ENCODE measurements at regions not wholly inside any gene's neighbourhood (a gene's known extent, or its start where the extent isn't known, plus 50 kb on each side); places are given as distances from the start of the nearest gene placed in this dataset.

DNA sequence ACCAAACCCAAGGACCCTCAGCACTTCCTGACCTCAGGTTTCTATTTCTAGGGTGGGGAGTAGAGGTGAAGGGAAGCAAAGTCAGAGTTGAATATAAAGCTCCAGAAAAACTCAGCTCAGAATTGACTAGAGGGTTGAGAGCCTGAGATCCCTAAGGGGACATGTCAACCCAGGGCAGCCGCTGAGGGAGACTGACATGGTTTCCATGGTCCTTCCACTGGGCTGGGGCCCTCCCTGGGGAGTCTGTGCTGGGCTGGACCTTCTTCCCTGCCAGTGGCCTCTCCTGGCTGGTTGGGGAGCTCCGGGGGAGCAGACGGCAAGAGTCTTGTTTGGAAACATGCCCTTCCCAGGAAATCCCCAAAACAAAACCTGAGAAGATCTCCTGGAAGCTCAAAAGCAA lies 121.3 kb downstream of the METRNL start:
- Histone ChIP-seq H3K36me3 (ENCODE audit: insufficient read depth, low read length) (no peaks in the 10 kb centered on the region; the same call in 1 of the 2 replicates), H4K20me1 (ENCODE audit: insufficient read depth, low read length) (no peaks in the 10 kb centered on the region), H3K4me2 (ENCODE audit: low read length) (no peak overlapping the region), H3K27ac (ENCODE audit: low read depth, low read length, poor library complexity, severe bottlenecking) (no peak overlapping the region), H3F3A (ENCODE audit: insufficient read depth, low read length) (no peaks in the 10 kb centered on the region), H3K27me3 (ENCODE audit: insufficient read depth, low read length) (peaks cover 7% of the 10 kb centered on the region; the same call in 1 of the 2 replicates), H3K4me3 (ENCODE audit: low read depth, low read length, poor library complexity, severe bottlenecking) (no peak overlapping the region), H3K9ac (ENCODE audit: low read length) (no peak overlapping the region), H2AFZ (ENCODE audit: low read length) (no peak overlapping the region), H3K9me3 (ENCODE audit: low read length) (no peaks in the 10 kb centered on the region), H3K9me2 (ENCODE audit: low read depth, low read length) (no peaks in the 10 kb centered on the region), H3K79me2 (ENCODE audit: insufficient read depth, low read length) (no peaks in the 10 kb centered on the region), H3K4me1 (ENCODE audit: insufficient read depth, low read length, severe bottlenecking) (peaks cover 23% of the 10 kb centered on the region)
- TF ChIP-seq, protein P1, sequence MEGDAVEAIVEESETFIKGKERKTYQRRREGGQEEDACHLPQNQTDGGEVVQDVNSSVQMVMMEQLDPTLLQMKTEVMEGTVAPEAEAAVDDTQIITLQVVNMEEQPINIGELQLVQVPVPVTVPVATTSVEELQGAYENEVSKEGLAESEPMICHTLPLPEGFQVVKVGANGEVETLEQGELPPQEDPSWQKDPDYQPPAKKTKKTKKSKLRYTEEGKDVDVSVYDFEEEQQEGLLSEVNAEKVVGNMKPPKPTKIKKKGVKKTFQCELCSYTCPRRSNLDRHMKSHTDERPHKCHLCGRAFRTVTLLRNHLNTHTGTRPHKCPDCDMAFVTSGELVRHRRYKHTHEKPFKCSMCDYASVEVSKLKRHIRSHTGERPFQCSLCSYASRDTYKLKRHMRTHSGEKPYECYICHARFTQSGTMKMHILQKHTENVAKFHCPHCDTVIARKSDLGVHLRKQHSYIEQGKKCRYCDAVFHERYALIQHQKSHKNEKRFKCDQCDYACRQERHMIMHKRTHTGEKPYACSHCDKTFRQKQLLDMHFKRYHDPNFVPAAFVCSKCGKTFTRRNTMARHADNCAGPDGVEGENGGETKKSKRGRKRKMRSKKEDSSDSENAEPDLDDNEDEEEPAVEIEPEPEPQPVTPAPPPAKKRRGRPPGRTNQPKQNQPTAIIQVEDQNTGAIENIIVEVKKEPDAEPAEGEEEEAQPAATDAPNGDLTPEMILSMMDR (IDR thresholded peaks at IDR 0.05; ENCODE audit: low read length), result no peak
- no peak for TF ChIP-seq EZH2 (IDR thresholded peaks at IDR 0.05; ENCODE audit: borderline replicate concordance, low read length)

- Histone ChIP-seq H3F3A (ENCODE audit: insufficient read depth, low read length) (no peaks in the 10 kb centered on the region), H3K9me2 (ENCODE audit: low read depth, low read length) (no peaks in the 10 kb centered on the region), H3K36me3 (ENCODE audit: insufficient read depth, low read length) (no peaks in the 10 kb centered on the region; the same call in 1 of the 2 replicates), H3K79me2 (ENCODE audit: insufficient read depth, low read length) (no peaks in the 10 kb centered on the region), H3K27ac (ENCODE audit: low read depth, low read length, poor library complexity, severe bottlenecking) (no peak overlapping the region), H3K4me1 (ENCODE audit: insufficient read depth, low read length, severe bottlenecking) (peaks cover 23% of the 10 kb centered on the region), H2AFZ (ENCODE audit: low read length) (no peak overlapping the region), H4K20me1 (ENCODE audit: insufficient read depth, low read length) (no peaks in the 10 kb centered on the region), H3K4me2 (ENCODE audit: low read length) (no peak overlapping the region), H3K4me3 (ENCODE audit: low read depth, low read length, poor library complexity, severe bottlenecking) (no peak overlapping the region), H3K9me3 (ENCODE audit: low read length) (no peaks in the 10 kb centered on the region), H3K9ac (ENCODE audit: low read length) (no peak overlapping the region), H3K27me3 (ENCODE audit: insufficient read depth, low read length) (peaks cover 7% of the 10 kb centered on the region; the same call in 1 of the 2 replicates)
- TF ChIP-seq, protein P1 (IDR thresholded peaks at IDR 0.05; ENCODE audit: low read length), result no peak
- TF ChIP-seq EZH2 (IDR thresholded peaks at IDR 0.05; ENCODE audit: borderline replicate concordance, low read length), result no peak
Observed at GRCh38 chr17:83201206-83202001, 122.0 kb downstream of the METRNL start.

- Histone ChIP-seq H3K79me2 (ENCODE audit: insufficient read depth, low read length) (no peaks in the 10 kb centered on the region), H3F3A (ENCODE audit: insufficient read depth, low read length) (no peaks in the 10 kb centered on the region), H3K27ac (ENCODE audit: low read depth, low read length, poor library complexity, severe bottlenecking) (no peak overlapping the region), H3K27me3 (ENCODE audit: insufficient read depth, low read length) (peaks cover 7% of the 10 kb centered on the region; the same call in 1 of the 2 replicates), H3K9me2 (ENCODE audit: low read depth, low read length) (no peaks in the 10 kb centered on the region), H3K4me2 (ENCODE audit: low read length) (no peak overlapping the region), H3K36me3 (ENCODE audit: insufficient read depth, low read length) (no peaks in the 10 kb centered on the region; the same call in 1 of the 2 replicates), H3K9me3 (ENCODE audit: low read length) (no peaks in the 10 kb centered on the region), H3K4me3 (ENCODE audit: low read depth, low read length, poor library complexity, severe bottlenecking) (no peak overlapping the region), H2AFZ (ENCODE audit: low read length) (no peak overlapping the region), H3K4me1 (ENCODE audit: insufficient read depth, low read length, severe bottlenecking) (peaks cover 23% of the 10 kb centered on the region), H3K9ac (ENCODE audit: low read length) (no peak overlapping the region), H4K20me1 (ENCODE audit: insufficient read depth, low read length) (no peaks in the 10 kb centered on the region)
- TF ChIP-seq EZH2 (IDR thresholded peaks at IDR 0.05; ENCODE audit: borderline replicate concordance, low read length), result no peak
- TF ChIP-seq, protein P1 (IDR thresholded peaks at IDR 0.05; ENCODE audit: low read length), result no peak
Observed at GRCh38 chr17:83202002-83203000, 122.9 kb downstream of the METRNL start.

All from OCI-LY1 (cell line).